Cardiac muscle cell (in vitro differentiated cells and primary cell): ENCODE measurements at regions not wholly inside any gene's neighbourhood (a gene's known extent, or its start where the extent isn't known, plus 50 kb on each side); places are given as distances from the start of the nearest gene placed in this dataset.

ENCODE experiments used
- DNase-seq, 2 donors: peaks; one replicate each; pipeline versions ENCODE4 v3.0.0 to v3.0.0-alpha.2; 2010 to 2017; ENCODE audit warnings: low read depth in 1 of 2, low spot score in 1 of 2
- H3K27ac ChIP-seq: fragments of 200-600 bp; sonication (generic); 2 replicates; pipeline ENCODE4 v1.5.1; 2016
- H3K27me3 ChIP-seq: fragments of 200-600 bp; sonication (generic); 2 replicates; pipeline ENCODE4 v1.6.0; 2016; ENCODE audit warnings: control low read depth
- H3K36me3 ChIP-seq: fragments of 200-600 bp; sonication (generic); 2 replicates; pipeline ENCODE4 v1.5.1; 2016; ENCODE audit warnings: control low read depth
- H3K4me1 ChIP-seq: fragments of 200-600 bp; sonication (generic); 2 replicates; pipeline ENCODE4 v1.8.1; 2017; ENCODE audit warnings: low read depth, mild to moderate bottlenecking, mixed run types
- H3K4me3 ChIP-seq: fragments of 200-600 bp; sonication (generic); 2 replicates; pipeline ENCODE4 v1.5.1; 2016; ENCODE audit warnings: mild to moderate bottlenecking
- H3K9me3 ChIP-seq: fragments of 200-600 bp; sonication (generic); 2 replicates; pipeline ENCODE4 v1.5.1; 2017; ENCODE audit warnings: low read depth, mild to moderate bottlenecking, control low read depth
- CTCF ChIP-seq: IDR thresholded peaks from 2 replicates; pipeline ENCODE4 v1.5.1; 2012; ENCODE audit warnings: low read depth, mild to moderate bottlenecking, low read length

- Histone ChIP-seq H3K9me3 (no peaks in the 10 kb centered on the region), H3K27ac (no peak overlapping the region), H3K27me3 (no peaks in the 10 kb centered on the region), H3K4me3 (no peak overlapping the region), H3K4me1 (no peaks in the 10 kb centered on the region), H3K36me3 (no peaks in the 10 kb centered on the region)
- no peak for DNase-seq
- no peak for TF ChIP-seq CTCF
These were observed 1567.9 kb upstream of the TENM3 start for GRCh38 chr4:180675359-180675650.

GRCh38 chr4:180680305-180680704 is 1562.9 kb upstream of the TENM3 start:
- Histone ChIP-seq H3K4me1 (no peaks in the 10 kb centered on the region), H3K27me3 (no peaks in the 10 kb centered on the region), H3K27ac (no peak overlapping the region), H3K36me3 (no peaks in the 10 kb centered on the region), H3K9me3 (no peaks in the 10 kb centered on the region), H3K4me3 (no peak overlapping the region)
- no peak for TF ChIP-seq CTCF
- DNase-seq: no peak

- DNase-seq: no peak
- Histone ChIP-seq H3K27ac (no peak overlapping the region), H3K4me1 (no peaks in the 10 kb centered on the region), H3K27me3 (no peaks in the 10 kb centered on the region), H3K4me3 (no peak overlapping the region), H3K9me3 (no peaks in the 10 kb centered on the region), H3K36me3 (no peaks in the 10 kb centered on the region)
- TF ChIP-seq CTCF: no peak
These were observed 1560.4 kb upstream of the TENM3 start for GRCh38 chr4:180682776-180683175.

- Histone ChIP-seq H3K9me3 (no peaks in the 10 kb centered on the region), H3K4me3 (no peak overlapping the region), H3K4me1 (no peaks in the 10 kb centered on the region), H3K27ac (no peak overlapping the region), H3K36me3 (no peaks in the 10 kb centered on the region), H3K27me3 (no peaks in the 10 kb centered on the region)
- no peak for TF ChIP-seq CTCF
- DNase-seq: no peak
These were observed 1560.0 kb upstream of the TENM3 start for GRCh38 chr4:180683186-180683585.

GRCh38 chr4:180688480-180688879 is 1554.7 kb upstream of the TENM3 start:
- TF ChIP-seq CTCF: no peak
- Histone ChIP-seq H3K36me3 (no peaks in the 10 kb centered on the region), H3K27ac (no peak overlapping the region), H3K27me3 (no peaks in the 10 kb centered on the region), H3K9me3 (peaks cover 3% of the 10 kb centered on the region), H3K4me3 (no peak overlapping the region), H3K4me1 (no peaks in the 10 kb centered on the region)
- no peak for DNase-seq

GRCh38 chr4:180694875-180695274 is 1548.3 kb upstream of the TENM3 start:
- Histone ChIP-seq H3K9me3 (no peaks in the 10 kb centered on the region), H3K27me3 (no peaks in the 10 kb centered on the region), H3K4me3 (no peak overlapping the region), H3K36me3 (no peaks in the 10 kb centered on the region), H3K27ac (no peak overlapping the region), H3K4me1 (no peaks in the 10 kb centered on the region)
- no peak for DNase-seq
- TF ChIP-seq CTCF: no peak
